Brain microvascular endothelial cell (primary cell): ENCODE measurements at regions not wholly inside any gene's neighbourhood (a gene's known extent, or its start where the extent isn't known, plus 50 kb on each side); places are given as distances from the start of the nearest gene placed in this dataset.

Source experiments
- DNase-seq: peaks from one replicate; pipeline ENCODE4 v3.0.0-alpha.2; 2020
- H3K27ac ChIP-seq: fragments of 250-450 bp; sonication (Bioruptor Pico); 2 replicates; pipeline ENCODE4 v1.5.1; 2020; ENCODE audit warnings: mild to moderate bottlenecking, moderate library complexity
- H3K27me3 ChIP-seq: fragments of 250-450 bp; sonication (Bioruptor Pico); replicated peaks from 2 replicates; pipeline ENCODE4 v1.5.1; 2020; ENCODE audit warnings: mild to moderate bottlenecking
- H3K36me3 ChIP-seq: fragments of 250-450 bp; sonication (Bioruptor Pico); replicated peaks from 2 replicates; pipeline ENCODE4 v1.5.1; 2020; ENCODE audit warnings: mild to moderate bottlenecking
- H3K4me3 ChIP-seq: 2 replicates; pipeline ENCODE4 v1.5.1; 2011; ENCODE audit warnings: low read depth, mild to moderate bottlenecking, control low read depth, low read length, moderate library complexity
- CTCF ChIP-seq: IDR thresholded peaks from 2 replicates; pipeline ENCODE4 v1.5.1; 2011; ENCODE audit warnings: low read depth, mild to moderate bottlenecking, moderate library complexity, low read length, control low read depth, inconsistent platforms; ENCODE audit errors: missing control alignments
- in situ Hi-C: cut with HindIII; loops from 2 replicates; pipeline ENCODE4 v1.10.0; 2017; ENCODE audit warnings: low sequenced_read_pairs, low pct_ligation_motif_present

- in situ Hi-C loops = no loop called here
These were observed 495.7 kb downstream of the SHISA9 start for GRCh38 chr16:13397126-13397525.

GRCh38 chr16:13401641-13402040 is 500.2 kb downstream of the SHISA9 start:
- Histone ChIP-seq H3K27ac (no peak overlapping the region), H3K36me3 (no peaks in the 10 kb centered on the region), H3K4me3 (no peak overlapping the region), H3K27me3 (no peaks in the 10 kb centered on the region)
- in situ Hi-C loops = no loop called here
- no peak for TF ChIP-seq CTCF
- no peak for DNase-seq

More at GRCh38 chr16:13397126-13397525, 495.7 kb downstream of the SHISA9 start:
- no peak for TF ChIP-seq CTCF
- Histone ChIP-seq H3K36me3 (no peaks in the 10 kb centered on the region), H3K27ac (no peak overlapping the region), H3K27me3 (no peaks in the 10 kb centered on the region), H3K4me3 (no peak overlapping the region)
- no peak for DNase-seq

GRCh38 chr16:13402601-13403000 is 501.2 kb downstream of the SHISA9 start:
- no peak for DNase-seq
- H3K4me3 ChIP-seq = no peak overlapping the region
- in situ Hi-C loops = no loop called here
- H3K36me3 ChIP-seq = no peaks in the 10 kb centered on the region
- TF ChIP-seq CTCF = no peak
- H3K27ac ChIP-seq = no peak overlapping the region
- H3K27me3 ChIP-seq = no peaks in the 10 kb centered on the region

- DNase-seq = no peak
- TF ChIP-seq CTCF = no peak
- no peak overlapping the region for H3K4me3 ChIP-seq
- in situ Hi-C loops = no loop called here
- H3K27ac ChIP-seq = no peak overlapping the region
- H3K36me3 ChIP-seq = no peaks in the 10 kb centered on the region
- H3K27me3 ChIP-seq = no peaks in the 10 kb centered on the region
These were observed 501.9 kb downstream of the SHISA9 start for GRCh38 chr16:13403326-13403725.

- TF ChIP-seq CTCF = no peak
- no peak overlapping the region for H3K27ac ChIP-seq
- DNase-seq = no peak
- H3K27me3 ChIP-seq = no peaks in the 10 kb centered on the region
- no peak overlapping the region for H3K4me3 ChIP-seq
- no peaks in the 10 kb centered on the region for H3K36me3 ChIP-seq
- in situ Hi-C loops = no loop called here
These were observed 505.8 kb upstream of the ERCC4 start for GRCh38 chr16:13414154-13414553.

GRCh38 chr16:13419589-13419988 is 500.4 kb upstream of the ERCC4 start:
- in situ Hi-C loops = no loop called here

More at GRCh38 chr16:13419589-13419988, 500.4 kb upstream of the ERCC4 start:
- Histone ChIP-seq H3K27ac (no peak overlapping the region), H3K4me3 (no peak overlapping the region), H3K27me3 (no peaks in the 10 kb centered on the region), H3K36me3 (no peaks in the 10 kb centered on the region)
- TF ChIP-seq CTCF = no peak
- DNase-seq = no peak
